GM21360 (cell line): ENCODE measurements at regions not wholly inside any gene's neighbourhood (a gene's known extent, or its start where the extent isn't known, plus 50 kb on each side); places are given as distances from the start of the nearest gene placed in this dataset.

ENCODE experiments used
- ATAC-seq: cut with Tn5 transposase; IDR thresholded peaks from one replicate; pipeline ENCODE4 v1.9.1; 2021; ENCODE audit warnings: mild to moderate bottlenecking, moderate library complexity; ENCODE audit not compliant: unreplicated experiment

GRCh38 chr22:48554893-48555572 lies 1272.6 kb downstream of the BRD1 start:
- no peak for ATAC-seq

GRCh38 chr22:48553694-48554308 lies 1273.9 kb downstream of the BRD1 start:
- no peak for ATAC-seq

GRCh38 chr22:48553119-48553518 lies 1274.6 kb downstream of the BRD1 start:
- ATAC-seq, result no peak

- no peak for ATAC-seq
Measured at GRCh38 chr22:48551716-48552268, 1275.9 kb downstream of the BRD1 start.

GRCh38 chr22:48551061-48551460 lies 1276.6 kb downstream of the BRD1 start:
- ATAC-seq, result no peak

GRCh38 chr22:48548391-48548790 lies 1279.3 kb downstream of the BRD1 start:
- ATAC-seq, result no peak

GRCh38 chr22:48547971-48548370 lies 1279.7 kb downstream of the BRD1 start:
- ATAC-seq, result no peak

GRCh38 chr22:48546653-48547424 lies 1280.8 kb downstream of the BRD1 start:
- ATAC-seq, result no peak

GRCh38 chr22:48545987-48546386 lies 1281.7 kb downstream of the BRD1 start:
- no peak for ATAC-seq

- no peak for ATAC-seq
Measured at GRCh38 chr22:48541401-48542098, 1286.1 kb downstream of the BRD1 start.

- no peak for ATAC-seq
Measured at GRCh38 chr22:48539261-48539660, 1288.4 kb downstream of the BRD1 start.

- no peak for ATAC-seq
Measured at GRCh38 chr22:48538291-48538820, 1289.3 kb downstream of the BRD1 start.

- ATAC-seq, result no peak
Measured at GRCh38 chr22:48537343-48537680, 1290.4 kb downstream of the BRD1 start.

GRCh38 chr22:48536541-48537342 lies 1290.9 kb downstream of the BRD1 start:
- no peak for ATAC-seq

- ATAC-seq, result no peak
Measured at GRCh38 chr22:48535868-48536540, 1291.7 kb downstream of the BRD1 start.

GRCh38 chr22:48534395-48534958 lies 1293.2 kb downstream of the BRD1 start:
- ATAC-seq, result no peak

GRCh38 chr22:48532986-48533385 lies 1294.7 kb downstream of the BRD1 start:
- ATAC-seq, result no peak

- no peak for ATAC-seq
Measured at GRCh38 chr22:48531761-48532435, 1295.8 kb downstream of the BRD1 start.

- no peak for ATAC-seq
Measured at GRCh38 chr22:48531108-48531507, 1296.6 kb downstream of the BRD1 start.
